IMR-90 (cell line): ENCODE measurements at regions not wholly inside any gene's neighbourhood (a gene's known extent, or its start where the extent isn't known, plus 50 kb on each side); places are given as distances from the start of the nearest gene placed in this dataset.

Source experiments
- ATAC-seq: fragments of 200-7000 bp; cut with Tn5 transposase; 2 replicates; pipeline ENCODE4 v1.9.1; 2020; ENCODE audit warnings: low read depth, mild to moderate bottlenecking, moderate library complexity
- BruUV-seq: library from RNA; stranded (reverse); fragments of 400-500 nt; replicated peaks from 2 replicates; lab custom pipeline; 2021; lab: Mats Ljungman, UMichigan
- CTCF ChIA-PET: fragments of 300-600 bp; formaldehyde crosslinking; extraction: SDS; loops from one replicate; lab custom pipeline; 2021; ENCODE audit warnings: antibody characterized with exemption; lab: Yijun Ruan, JAX
- POLR2A ChIA-PET: fragments of 300-600 bp; sonication (Branson Sonifier 250); formaldehyde crosslinking; loops from one replicate; lab custom pipeline; 2022; ENCODE audit warnings: antibody characterized with exemption; ENCODE audit not compliant: unreplicated experiment; lab: Charles Lee
- DNase-seq: peaks from one replicate; pipeline ENCODE4 v3.0.0; 2013
- H2AFZ ChIP-seq: replicated peaks from 2 replicates; pipeline ENCODE3; 2013; ENCODE audit warnings: low read length, mild to moderate bottlenecking; ENCODE audit not compliant: poor library complexity
- H2AK5ac ChIP-seq: 2 replicates; pipeline ENCODE4 v1.6.1; 2013; ENCODE audit warnings: low read depth, low read length, inconsistent platforms
- H2AK9ac ChIP-seq: replicated peaks from 2 replicates; pipeline ENCODE3; 2013; ENCODE audit warnings: mild to moderate bottlenecking, low read depth, low read length, moderate library complexity; ENCODE audit not compliant: poor library complexity
- H2BK120ac ChIP-seq: 2 replicates; pipeline ENCODE4 v1.6.1; 2013; ENCODE audit warnings: low read depth, low read length, inconsistent platforms
- H2BK15ac ChIP-seq: 3 replicates; pipeline ENCODE4 v1.6.1; 2013; ENCODE audit warnings: low read depth, low read length, inconsistent platforms
- H2BK20ac ChIP-seq: 2 replicates; pipeline ENCODE4 v1.6.1; 2013; ENCODE audit warnings: low read depth, mild to moderate bottlenecking, inconsistent platforms, low read length, moderate library complexity
- H2BK5ac ChIP-seq: 2 replicates; pipeline ENCODE4 v1.6.1; 2013; ENCODE audit warnings: mild to moderate bottlenecking, low read depth, low read length, inconsistent platforms; ENCODE audit not compliant: poor library complexity, severe bottlenecking
- H3K14ac ChIP-seq: replicated peaks from 2 replicates; pipeline ENCODE4 v1.6.1; 2013; ENCODE audit warnings: low read depth, low read length, inconsistent platforms
- H3K18ac ChIP-seq: 2 replicates; pipeline ENCODE4 v1.6.1; 2013; ENCODE audit warnings: low read depth, low read length, control low read depth
- H3K23ac ChIP-seq: 2 replicates; pipeline ENCODE4 v1.6.1; 2013; ENCODE audit warnings: low read depth, low read length, inconsistent platforms
- H3K27ac ChIP-seq: 2 replicates; pipeline ENCODE4 v1.5.1; 2013; ENCODE audit warnings: mild to moderate bottlenecking, control low read depth, low read length; ENCODE audit not compliant: insufficient read depth
- H3K27me3 ChIP-seq: 2 replicates; pipeline ENCODE4 v1.6.1; 2013; ENCODE audit warnings: low read length; ENCODE audit not compliant: control insufficient read depth, insufficient read depth
- H3K36me3 ChIP-seq: 2 replicates; pipeline ENCODE4 v1.6.1; 2013; ENCODE audit warnings: low read length, mixed read lengths; ENCODE audit not compliant: control insufficient read depth, insufficient read depth
- H3K4ac ChIP-seq: 2 replicates; pipeline ENCODE4 v1.6.1; 2013; ENCODE audit warnings: low read depth, low read length, inconsistent platforms
- H3K4me1 ChIP-seq: 2 replicates; pipeline ENCODE4 v1.6.1; 2013; ENCODE audit warnings: low read length, mixed read lengths; ENCODE audit not compliant: control insufficient read depth, insufficient read depth
- H3K4me2 ChIP-seq: 2 replicates; pipeline ENCODE4 v1.6.1; 2013; ENCODE audit warnings: low read depth, mild to moderate bottlenecking, control low read depth, low read length, moderate library complexity
- H3K4me3 ChIP-seq: 2 replicates; pipeline ENCODE4 v1.5.1; 2013; ENCODE audit warnings: low read depth, mild to moderate bottlenecking, control low read depth, low read length, moderate library complexity; ENCODE audit not compliant: insufficient read depth
- H3K56ac ChIP-seq: 2 replicates; pipeline ENCODE4 v1.6.1; 2013; ENCODE audit warnings: low read length, inconsistent platforms; ENCODE audit not compliant: insufficient read depth; ENCODE audit errors: extremely low read depth
- H3K79me1 ChIP-seq, 2 experiments: 2 replicates each; pipeline ENCODE4 v1.6.1; 2013; ENCODE audit warnings: low read length in 2 of 2, inconsistent platforms in 1 of 2, low read depth in 1 of 2
- H3K9ac ChIP-seq: 2 replicates; pipeline ENCODE4 v1.6.1; 2013; ENCODE audit warnings: low read depth, low read length, control low read depth
- H3K9me1 ChIP-seq: 2 replicates; pipeline ENCODE4 v1.6.1; 2013; ENCODE audit warnings: low read length, inconsistent platforms; ENCODE audit not compliant: insufficient read depth
- H3K9me3 ChIP-seq: 2 replicates; pipeline ENCODE4 v1.6.1; 2013; ENCODE audit warnings: low read length; ENCODE audit not compliant: control insufficient read depth, insufficient read depth
- H4K20me1 ChIP-seq: 2 replicates; pipeline ENCODE4 v1.6.1; 2013; ENCODE audit warnings: low read length, inconsistent platforms; ENCODE audit not compliant: insufficient read depth
- H4K5ac ChIP-seq: 2 replicates; pipeline ENCODE4 v1.6.1; 2013; ENCODE audit warnings: mild to moderate bottlenecking, low read depth, low read length, control low read depth
- H4K8ac ChIP-seq, 2 experiments: 2 replicates each; pipeline ENCODE4 v1.6.1; 2013; ENCODE audit warnings: low read depth in 2 of 2, low read length in 2 of 2, control low read depth in 1 of 2, inconsistent platforms in 1 of 2
- H4K91ac ChIP-seq: 2 replicates; pipeline ENCODE4 v1.6.1; 2013; ENCODE audit warnings: low read depth, low read length, inconsistent platforms; ENCODE audit not compliant: insufficient read depth
- CEBPB ChIP-seq: IDR thresholded peaks from 2 replicates; pipeline ENCODE4 v1.6.1; 2012; ENCODE audit warnings: low read depth, low read length, improper control_type of control experiment
- WGBS, 2 experiments: methylation state at CpG; one replicate each; pipeline versions ENCODE4 v1.1.5 to v1.1.7; 2013; ENCODE audit warnings: missing lambda C conversion rate in 2 of 2; ENCODE audit not compliant: insufficient read length in 1 of 2; ENCODE audit errors: extremely low coverage in 2 of 2; 5-methylcytosine and 5-hydroxymethylcytosine counted together
- dilution Hi-C: fragments of 300-500 bp; cut with HindIII; formaldehyde crosslinking; loops from one replicate; pipeline ENCODE4 v1.14.3; 2018; ENCODE audit warnings: low sequenced_read_pairs; ENCODE audit not compliant: unreplicated experiment
- in situ Hi-C: fragments of 300-500 bp; cut with MboI; formaldehyde crosslinking; loops from 3 replicates; pipeline ENCODE4 v1.14.3; 2019; ENCODE audit warnings: low sequenced_read_pairs, inconsistent platforms, mixed read lengths
- intact Hi-C: fragments of 100-400 bp; cut with micrococcal nuclease; formaldehyde crosslinking; loops from 2 replicates; pipeline ENCODE4 v1.10.0; 2022
- TF ChIP-seq, protein P1 (sequence below): fragments of 150-350 bp; IDR thresholded peaks from 2 replicates; pipeline ENCODE4 v1.6.1; 2016; ENCODE audit warnings: low read depth, mild to moderate bottlenecking, low read length, moderate library complexity, borderline replicate concordance

DNA sequence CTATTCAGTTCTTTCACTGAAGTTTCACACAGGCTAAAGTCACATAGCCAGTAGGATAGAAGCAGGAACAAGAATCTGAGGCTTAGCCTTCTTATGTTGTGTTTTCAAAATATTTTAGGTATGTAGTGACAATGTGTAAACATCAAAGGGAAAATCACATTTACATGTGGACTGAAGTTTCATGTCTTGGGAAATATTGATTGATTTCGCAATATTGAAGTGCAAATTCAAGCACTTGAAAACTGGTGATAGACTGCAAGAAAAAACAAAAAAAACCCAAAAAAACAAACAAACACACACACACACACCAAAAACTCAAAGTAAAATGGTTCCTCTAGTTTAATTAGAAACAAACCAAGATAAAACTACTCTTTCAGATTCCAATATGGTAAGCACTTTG, 773.3 kb downstream of the PDCD6IP start:
- Histone ChIP-seq H3K9me1 (no peaks in the 10 kb centered on the region), H3K9ac (no peak overlapping the region), H2BK15ac (no peak overlapping the region), H2BK20ac (no peak overlapping the region), H4K91ac (no peak overlapping the region), H3K14ac (no peak overlapping the region), H2BK5ac (no peak overlapping the region), H3K4me1 (no peaks in the 10 kb centered on the region), H3K23ac (no peak overlapping the region), H2AK5ac (no peak overlapping the region), H4K5ac (no peak overlapping the region), H3K79me1 (no peaks in the 10 kb centered on the region), H3K56ac (no peak overlapping the region), H3K27ac (no peak overlapping the region), H2AK9ac (no peak overlapping the region), H2BK120ac (no peak overlapping the region), H3K4me3 (no peak overlapping the region), H4K8ac (no peak overlapping the region), H4K20me1 (no peaks in the 10 kb centered on the region), H3K9me3 (peaks cover 2% of the 10 kb centered on the region; the same call in 1 of the 2 replicates), H3K18ac (no peak overlapping the region), H3K27me3 (no peaks in the 10 kb centered on the region), H3K4ac (no peak overlapping the region), H2AFZ (no peak overlapping the region), H3K4me2 (no peak overlapping the region), H3K36me3 (no peaks in the 10 kb centered on the region)
- intact Hi-C loops (no loop called here), in situ Hi-C loops (no loop called here), dilution Hi-C loops (no loop called here)
- ChIA-PET CTCF (no interaction called here), POLR2A (no interaction called here)
- ATAC-seq (no peak), DNase-seq (no peak)
- no CpG with 5 or more reads among the region's 1 CpG for WGBS, 2 experiments
- TF ChIP-seq, protein P1, sequence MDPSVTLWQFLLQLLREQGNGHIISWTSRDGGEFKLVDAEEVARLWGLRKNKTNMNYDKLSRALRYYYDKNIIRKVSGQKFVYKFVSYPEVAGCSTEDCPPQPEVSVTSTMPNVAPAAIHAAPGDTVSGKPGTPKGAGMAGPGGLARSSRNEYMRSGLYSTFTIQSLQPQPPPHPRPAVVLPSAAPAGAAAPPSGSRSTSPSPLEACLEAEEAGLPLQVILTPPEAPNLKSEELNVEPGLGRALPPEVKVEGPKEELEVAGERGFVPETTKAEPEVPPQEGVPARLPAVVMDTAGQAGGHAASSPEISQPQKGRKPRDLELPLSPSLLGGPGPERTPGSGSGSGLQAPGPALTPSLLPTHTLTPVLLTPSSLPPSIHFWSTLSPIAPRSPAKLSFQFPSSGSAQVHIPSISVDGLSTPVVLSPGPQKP = no peak
- TF ChIP-seq CEBPB = peak; percentile 82
- BruUV-seq = no TSS peak
